Epidermal melanocyte (primary cell): ENCODE measurements at regions not wholly inside any gene's neighbourhood (a gene's known extent, or its start where the extent isn't known, plus 50 kb on each side); places are given as distances from the start of the nearest gene placed in this dataset.
"Not testable (repeated sequence)": the region's sequence is repeated elsewhere in the genome, so short reads cannot be mapped to it uniquely, and the experiment has no call there.

Experiments used
- DNase-seq: peaks from one replicate; pipeline ENCODE4 v3.0.0; 2011; ENCODE audit warnings: low spot score; ENCODE audit not compliant: insufficient read length

- no peak for DNase-seq
These were observed 157.3 kb upstream of the CDK1 start for GRCh38 chr10:60621018-60621417.

- no peak for DNase-seq
These were observed 159.4 kb upstream of the CDK1 start for GRCh38 chr10:60618861-60619260.

- no peak for DNase-seq
These were observed 162.7 kb upstream of the CDK1 start for GRCh38 chr10:60615541-60615940.

- DNase-seq, result no peak
These were observed 163.9 kb upstream of the CDK1 start for GRCh38 chr10:60614363-60614762.

GRCh38 chr10:60613434-60613833 is 164.8 kb upstream of the CDK1 start:
- no peak for DNase-seq

GRCh38 chr10:60611291-60611747 is 167.0 kb upstream of the CDK1 start:
- no peak for DNase-seq

- no peak for DNase-seq
These were observed 170.9 kb upstream of the CDK1 start for GRCh38 chr10:60607372-60607771.

- DNase-seq, result no peak
These were observed 171.8 kb upstream of the CDK1 start for GRCh38 chr10:60606343-60607080.

GRCh38 chr10:60605476-60605875 is 172.8 kb upstream of the CDK1 start:
- no peak for DNase-seq

- no peak for DNase-seq
These were observed 173.9 kb upstream of the CDK1 start for GRCh38 chr10:60604342-60604741.

- no peak for DNase-seq
These were observed 180.8 kb upstream of the CDK1 start for GRCh38 chr10:60597513-60597912.

- no peak for DNase-seq
These were observed 182.4 kb upstream of the CDK1 start for GRCh38 chr10:60595852-60596251.

- no peak for DNase-seq
These were observed 183.7 kb upstream of the CDK1 start for GRCh38 chr10:60594476-60595051.

GRCh38 chr10:60591119-60591518 is 187.2 kb upstream of the CDK1 start:
- no peak for DNase-seq

- no peak for DNase-seq
These were observed 188.9 kb upstream of the CDK1 start for GRCh38 chr10:60589376-60589775.

GRCh38 chr10:60581782-60582181 is 192.1 kb upstream of the ANK3 start:
- DNase-seq, result not testable (repeated sequence)

- DNase-seq, result no peak
These were observed 188.5 kb upstream of the ANK3 start for GRCh38 chr10:60578217-60578616.

- no peak for DNase-seq
These were observed 186.7 kb upstream of the ANK3 start for GRCh38 chr10:60576130-60577069.

- no peak for DNase-seq
These were observed 185.4 kb upstream of the ANK3 start for GRCh38 chr10:60575105-60575504.

- DNase-seq, result no peak
These were observed 184.7 kb upstream of the ANK3 start for GRCh38 chr10:60574388-60574787.

GRCh38 chr10:60573336-60573735 is 183.7 kb upstream of the ANK3 start:
- no peak for DNase-seq
